HG03460 (cell line): ENCODE measurements at regions not wholly inside any gene's neighbourhood (a gene's known extent, or its start where the extent isn't known, plus 50 kb on each side); places are given as distances from the start of the nearest gene placed in this dataset.
"Not testable (repeated sequence)": the region's sequence is repeated elsewhere in the genome, so short reads cannot be mapped to it uniquely, and the experiment has no call there.

Source experiments
- ATAC-seq: cut with Tn5 transposase; IDR thresholded peaks from one replicate; pipeline ENCODE4 v1.9.1; 2021; ENCODE audit not compliant: unreplicated experiment

DNA sequence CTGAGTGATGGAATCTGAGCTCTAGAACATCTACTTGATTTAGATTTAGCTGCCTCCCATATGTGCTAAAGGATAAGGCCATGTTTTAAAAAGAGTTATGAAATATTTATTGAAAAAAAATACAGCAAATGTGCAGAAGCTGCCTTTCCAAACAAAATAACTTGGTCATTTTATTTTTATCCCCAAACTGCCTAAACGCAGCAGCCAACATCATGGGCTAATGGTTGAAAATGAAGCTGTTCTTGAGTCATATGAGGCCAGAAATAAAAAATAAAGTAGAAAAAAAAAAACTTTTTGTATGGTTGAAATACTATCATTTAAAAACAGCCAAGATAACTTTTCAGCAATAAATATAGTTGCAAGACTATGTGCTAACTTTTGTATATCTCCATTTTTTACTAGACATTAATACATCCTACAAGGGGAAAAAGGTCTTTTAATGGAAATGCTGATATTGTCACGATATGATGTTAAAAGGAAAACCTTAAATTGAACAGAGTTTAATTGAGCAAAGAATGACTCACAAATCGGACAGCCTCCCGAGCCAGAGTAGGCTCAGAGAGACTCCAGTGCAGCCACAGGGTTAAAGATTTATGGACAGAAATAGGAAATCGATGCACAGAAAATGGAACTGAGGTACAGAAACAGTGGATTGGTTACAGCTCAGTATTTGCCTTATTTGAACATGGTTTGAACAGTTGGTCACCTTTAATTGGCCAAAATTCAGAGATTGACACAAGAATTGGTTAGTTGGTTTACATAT, 305.8 kb downstream of the MDFIC start:
- ATAC-seq, result no peak

DNA sequence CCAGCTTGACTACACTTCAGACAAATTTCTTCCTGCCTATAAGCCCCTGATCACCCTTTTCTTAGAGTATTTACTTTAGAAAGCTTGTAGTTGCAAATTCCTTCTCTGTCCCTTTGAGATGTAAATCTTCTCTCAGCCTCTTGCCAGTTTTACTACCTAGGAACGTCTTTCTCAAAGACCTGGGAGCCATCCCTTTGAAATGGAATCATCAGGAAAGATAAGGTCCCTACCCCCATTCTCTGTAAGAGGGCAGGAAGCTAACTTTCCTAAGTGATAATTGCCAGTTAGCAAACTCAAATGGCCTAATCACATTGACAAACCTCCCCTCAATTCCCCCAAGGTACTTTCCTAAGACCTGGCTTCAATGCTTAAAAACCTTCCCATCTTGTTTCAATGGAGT, 304.5 kb downstream of the MDFIC start:
- no peak for ATAC-seq

DNA sequence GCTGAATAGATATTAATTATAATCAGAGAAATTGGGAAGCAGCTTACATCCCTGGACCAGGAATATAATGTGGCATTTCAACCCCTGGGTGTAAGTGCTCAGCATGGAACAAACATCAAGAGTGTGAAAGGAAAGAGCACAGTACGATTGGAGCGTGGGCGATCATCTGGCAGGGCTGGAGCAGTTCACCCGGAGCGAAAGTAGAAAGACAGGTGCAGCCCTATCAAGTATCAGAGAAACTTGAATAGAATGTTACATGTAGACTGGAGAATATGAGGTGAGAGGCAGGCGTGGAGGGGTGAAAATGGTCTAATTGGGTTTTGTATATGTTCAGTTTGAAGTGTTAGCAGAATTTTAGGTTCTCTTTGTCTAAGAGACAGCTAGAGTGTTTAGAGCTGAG, 303.0 kb downstream of the MDFIC start:
- no peak for ATAC-seq

DNA sequence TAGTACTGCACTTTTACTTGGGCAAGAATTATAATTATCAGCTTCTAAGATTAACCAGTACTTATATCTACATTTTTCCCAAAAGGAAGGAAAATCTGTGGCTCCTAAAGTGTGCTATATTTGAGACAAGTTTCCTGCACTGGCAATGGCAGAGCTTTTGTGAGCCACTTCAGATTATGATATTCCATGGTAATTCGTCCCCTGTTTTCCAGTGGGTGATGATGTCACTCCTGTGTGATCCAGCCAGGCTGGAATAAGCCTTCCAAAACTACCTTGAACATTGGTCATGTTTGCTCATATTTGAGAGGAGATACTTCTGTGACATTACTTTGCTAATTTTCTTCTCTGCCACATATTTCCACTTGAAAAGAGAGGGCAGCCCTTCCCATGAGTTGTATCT, 302.1 kb downstream of the MDFIC start:
- ATAC-seq, result no peak

DNA sequence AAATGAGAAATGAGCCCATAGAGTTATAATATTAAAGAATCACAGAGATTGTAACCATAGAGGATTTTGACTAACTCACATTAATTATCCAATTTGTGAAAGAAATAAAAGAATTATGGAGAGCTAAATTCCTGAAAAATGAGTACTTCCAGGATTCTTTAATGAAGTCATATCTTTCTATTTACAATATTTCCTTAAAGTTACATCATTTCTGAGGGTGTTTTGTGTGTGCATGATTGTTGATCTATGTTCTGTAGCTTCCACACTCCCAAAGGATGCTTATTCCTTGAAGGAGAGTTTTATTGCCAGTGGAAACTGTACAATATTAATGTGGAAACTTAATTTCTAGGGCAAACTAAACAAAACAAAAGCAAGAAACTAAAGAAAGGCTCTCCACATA, 299.6 kb downstream of the MDFIC start:
- ATAC-seq, result no peak

DNA sequence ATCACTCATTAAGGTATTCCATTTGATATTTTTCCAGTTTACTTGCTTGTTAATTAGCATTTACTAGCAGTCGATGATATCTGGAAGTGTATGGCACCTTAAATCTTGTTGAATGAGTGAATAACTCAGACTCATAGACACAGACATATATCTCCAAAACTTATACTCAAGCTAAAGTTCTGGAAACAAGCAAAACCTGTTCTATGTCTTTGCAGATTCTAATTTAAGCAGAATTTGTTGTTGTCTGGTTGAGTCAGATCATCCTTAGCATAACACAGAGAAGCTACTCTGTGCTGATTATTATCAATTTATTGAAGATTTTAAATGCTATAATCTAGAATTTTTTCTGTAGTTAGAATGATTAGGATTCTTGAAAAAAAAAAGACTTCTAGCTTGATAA, 296.2 kb downstream of the MDFIC start:
- no peak for ATAC-seq

DNA sequence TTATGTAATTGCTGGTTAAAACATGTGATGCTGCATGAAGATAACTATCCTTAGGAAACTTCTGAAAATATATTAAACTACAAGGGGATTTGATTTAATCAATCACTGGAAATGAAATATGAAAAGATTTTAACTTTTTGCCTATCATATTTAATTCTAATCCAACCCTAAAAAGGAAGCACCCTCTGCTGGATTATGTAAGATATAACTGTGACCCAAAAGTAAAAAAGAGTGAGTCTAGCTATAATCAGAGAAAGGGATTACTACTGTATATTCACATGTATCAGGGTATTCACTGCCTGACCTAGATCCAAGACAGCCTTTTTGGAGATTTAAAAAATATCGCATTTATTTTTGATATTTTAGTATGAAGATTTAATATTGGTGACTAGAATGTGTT, 295.5 kb downstream of the MDFIC start:
- ATAC-seq, result no peak

DNA sequence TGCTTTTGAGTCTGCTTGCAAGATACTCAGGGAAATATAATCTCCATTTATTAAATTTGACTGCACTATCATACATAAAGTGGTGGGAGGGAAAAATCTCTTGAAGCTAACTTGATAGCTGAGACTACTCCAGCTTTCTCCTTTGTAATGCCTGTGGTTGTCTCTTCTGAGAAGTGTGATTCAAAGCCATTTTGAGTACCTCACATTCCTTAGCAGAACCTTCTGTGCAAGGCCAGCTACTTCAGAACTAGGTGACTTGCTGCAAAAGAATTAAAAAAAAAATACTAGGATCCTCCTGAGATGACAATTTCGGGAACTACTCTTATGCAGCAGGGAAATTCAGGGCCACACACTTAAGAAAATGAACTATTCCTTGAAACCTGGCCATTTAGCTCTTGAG, 294.8 kb downstream of the MDFIC start:
- no peak for ATAC-seq

DNA sequence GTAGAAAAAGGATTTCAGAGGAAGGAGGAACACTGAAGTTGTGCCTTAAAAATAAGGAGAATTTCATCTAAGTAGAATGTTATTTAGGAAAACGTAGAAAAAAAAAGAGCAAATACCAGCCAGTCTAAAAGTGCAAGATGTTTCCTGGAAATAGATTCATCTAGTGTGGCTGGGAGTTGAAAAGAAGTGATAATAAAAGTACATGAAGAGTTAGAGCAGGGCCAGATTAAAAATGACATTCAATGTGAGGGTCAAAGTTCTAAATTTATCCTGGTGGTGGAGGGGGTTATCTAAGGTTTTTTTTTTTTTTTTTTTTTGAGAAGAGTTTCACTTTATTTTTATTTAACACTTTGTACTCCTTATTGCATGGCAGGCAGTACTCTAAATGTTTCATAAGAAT, 289.3 kb downstream of the MDFIC start:
- ATAC-seq, result no peak

DNA sequence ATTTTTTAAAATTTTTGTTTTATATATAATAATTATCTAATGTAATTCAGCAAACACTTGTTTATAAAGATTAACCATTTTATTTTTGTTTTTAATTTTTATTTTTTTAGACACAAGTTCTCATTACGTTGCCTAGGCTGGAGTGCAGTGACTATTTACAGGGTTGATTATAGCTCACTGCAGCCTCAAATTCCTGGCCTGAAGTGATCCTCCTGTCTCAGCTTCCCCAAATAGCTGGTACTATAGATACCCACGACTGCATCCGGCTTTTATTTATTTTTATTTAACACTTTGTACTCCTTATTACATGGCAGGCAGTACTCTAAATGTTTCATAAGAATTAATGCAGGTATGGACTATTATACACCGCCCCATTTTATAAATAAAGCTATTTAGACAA, 288.7 kb downstream of the MDFIC start:
- ATAC-seq, result no peak

DNA sequence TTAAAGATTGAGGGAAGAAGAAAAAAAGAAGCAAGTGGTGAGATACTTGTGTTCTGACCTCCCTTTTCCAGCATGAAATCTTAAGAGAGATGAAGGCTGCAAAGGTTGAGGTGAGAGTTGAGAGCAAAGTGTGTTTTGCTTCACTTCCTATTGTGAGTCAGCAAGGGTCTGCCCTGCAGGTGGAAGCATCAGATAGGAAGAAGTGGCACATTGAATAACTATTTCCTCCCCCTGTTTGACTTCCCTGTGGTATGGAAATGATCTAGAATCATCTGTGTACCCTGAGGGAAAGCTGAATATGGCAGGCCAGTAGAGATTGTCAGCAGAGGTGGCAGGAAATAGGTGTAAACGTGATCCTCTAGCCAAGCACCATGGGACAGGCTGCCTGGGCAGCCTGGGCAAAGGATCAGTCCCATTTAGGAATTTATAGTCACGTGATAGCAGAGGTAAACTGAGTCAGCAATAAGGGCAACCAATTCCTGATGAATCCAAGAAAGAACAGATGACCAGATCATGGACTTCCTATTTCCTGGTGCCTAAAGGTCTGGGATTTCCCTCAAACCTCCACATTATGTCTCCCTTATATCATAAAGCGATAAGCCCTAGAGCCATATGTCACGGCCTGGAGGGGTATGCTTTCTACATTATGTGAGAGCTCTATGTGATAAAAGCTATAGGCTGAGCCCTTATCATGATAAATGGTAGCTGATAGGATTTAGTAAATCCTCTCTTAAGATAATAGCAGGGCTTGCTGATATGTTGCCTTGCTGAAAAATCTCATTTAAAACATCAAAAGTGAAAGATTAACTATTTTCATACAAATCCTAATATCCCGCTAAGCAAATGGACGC, 287.0 kb downstream of the MDFIC start:
- no peak for ATAC-seq

DNA sequence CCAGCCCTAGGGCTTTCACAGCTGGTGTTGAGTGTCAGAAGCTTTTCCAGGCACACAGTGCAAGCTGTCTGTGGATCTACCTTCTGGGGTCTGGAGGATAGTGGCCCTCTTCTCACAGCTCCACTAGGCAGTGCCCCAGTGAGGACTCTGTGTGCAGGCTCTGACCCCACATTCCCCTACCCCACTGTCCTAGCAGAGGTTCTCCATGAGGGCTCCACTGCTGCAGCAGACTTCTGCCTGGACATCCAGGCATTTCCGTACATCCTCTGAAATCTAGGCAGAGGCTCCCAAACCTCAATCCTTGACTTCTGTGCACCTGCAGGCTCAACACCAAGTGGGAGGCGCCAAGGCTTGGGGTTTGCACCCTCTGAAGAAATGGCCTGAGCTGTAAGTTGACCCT, 284.5 kb downstream of the MDFIC start:
- not testable (repeated sequence) for ATAC-seq

DNA sequence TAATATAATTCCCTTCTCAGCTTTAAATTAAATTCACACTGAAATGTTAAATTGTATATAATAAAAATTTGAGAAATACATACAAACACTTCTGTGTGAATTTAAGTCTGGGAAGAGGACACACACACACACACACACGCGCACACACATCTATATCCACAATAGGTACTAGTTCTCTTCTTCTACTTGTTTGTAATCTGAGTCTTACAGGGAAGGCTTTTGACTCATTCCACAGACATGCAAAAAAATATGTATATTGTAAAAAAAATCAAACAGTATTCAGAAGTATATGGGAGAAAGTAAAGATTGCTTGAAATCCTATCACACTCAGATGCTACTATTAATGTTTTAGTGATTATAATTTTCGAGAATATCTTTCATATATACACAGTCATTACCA, 276.2 kb downstream of the MDFIC start:
- ATAC-seq, result no peak

DNA sequence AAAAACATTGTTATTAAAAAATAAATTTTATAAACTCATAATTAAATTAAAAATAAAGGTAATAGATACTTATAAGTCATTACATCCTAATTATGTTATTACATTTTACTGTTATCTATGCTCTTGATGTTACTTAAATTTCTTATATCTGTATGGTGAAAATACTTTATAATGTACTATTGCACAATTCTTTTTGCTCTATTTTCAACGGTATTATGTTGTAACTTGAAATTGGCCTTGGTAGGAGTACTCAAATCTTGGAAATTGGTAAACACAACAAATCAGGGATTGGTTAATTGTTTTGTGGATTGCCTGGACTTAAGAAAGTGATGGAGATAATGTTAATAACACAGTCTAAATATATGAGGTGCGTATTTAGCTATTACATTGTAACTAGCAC, 273.3 kb downstream of the MDFIC start:
- ATAC-seq, result no peak

DNA sequence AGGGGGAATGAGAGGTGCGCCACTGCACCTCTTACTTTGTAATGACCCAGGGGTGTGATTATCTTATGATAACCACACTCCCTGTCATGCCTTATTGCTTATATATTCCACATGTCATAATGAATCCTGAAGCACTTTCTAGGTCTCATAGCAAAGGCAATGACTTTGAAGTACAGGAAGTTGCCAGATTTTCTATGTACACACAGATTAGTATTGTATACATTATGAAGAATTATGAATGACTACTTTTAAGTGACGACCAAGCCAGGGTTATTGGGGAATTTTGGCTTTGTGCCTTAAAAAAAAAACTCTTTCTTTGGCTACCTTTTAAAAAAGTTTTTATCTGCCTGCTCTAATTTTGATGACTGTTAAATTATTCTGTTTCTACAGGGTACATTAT, 269.6 kb downstream of the MDFIC start:
- no peak for ATAC-seq

DNA sequence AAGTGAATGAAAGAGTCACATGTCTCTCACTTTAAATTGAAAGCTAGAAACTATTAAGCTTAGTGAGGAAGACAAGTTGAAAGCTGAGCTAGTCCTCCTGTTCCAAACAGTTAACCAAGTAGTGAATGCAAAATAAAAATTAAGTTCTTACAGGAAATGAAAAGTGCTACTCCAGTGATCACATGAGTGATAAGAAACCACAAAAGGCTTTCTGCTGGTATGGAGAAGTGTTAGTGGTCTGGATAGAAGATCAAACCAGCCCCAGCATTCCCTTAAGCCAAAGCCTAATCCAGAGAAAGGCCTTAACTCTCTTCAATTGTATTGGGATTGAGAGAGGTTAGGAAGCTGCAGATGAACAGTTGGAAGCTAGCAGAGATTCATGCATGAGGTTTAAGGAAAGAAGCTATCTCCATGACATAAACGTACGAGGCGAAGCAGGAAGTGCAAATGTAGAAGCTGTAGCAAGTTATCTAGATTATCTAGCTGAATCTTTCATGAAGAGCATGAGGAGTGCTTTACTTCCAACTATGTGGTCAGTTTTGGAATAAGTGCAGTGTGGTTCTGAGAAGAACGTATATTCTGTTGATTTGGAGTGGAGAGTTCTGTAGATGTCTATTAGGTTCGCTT, 261.6 kb downstream of the MDFIC start:
- no peak for ATAC-seq

DNA sequence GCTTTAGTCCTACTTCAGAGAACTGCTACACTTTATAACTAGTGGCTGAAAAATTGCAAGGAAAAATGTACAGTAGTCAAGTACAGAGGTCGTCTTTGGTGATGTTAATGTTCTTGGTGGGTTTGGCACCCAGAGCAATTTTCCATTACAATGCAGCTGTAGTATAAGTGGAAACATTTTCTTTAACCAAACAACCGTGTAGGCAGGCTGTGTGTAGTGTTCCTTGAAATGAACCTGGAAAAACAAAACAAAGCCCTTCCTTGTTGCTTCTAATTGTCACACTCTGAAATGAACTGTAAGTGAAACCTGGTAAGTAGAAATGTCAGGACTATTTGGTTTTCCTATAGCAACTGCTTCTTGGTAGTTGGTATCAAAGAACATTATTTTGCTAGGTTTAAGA, 256.9 kb downstream of the MDFIC start:
- ATAC-seq, result no peak

DNA sequence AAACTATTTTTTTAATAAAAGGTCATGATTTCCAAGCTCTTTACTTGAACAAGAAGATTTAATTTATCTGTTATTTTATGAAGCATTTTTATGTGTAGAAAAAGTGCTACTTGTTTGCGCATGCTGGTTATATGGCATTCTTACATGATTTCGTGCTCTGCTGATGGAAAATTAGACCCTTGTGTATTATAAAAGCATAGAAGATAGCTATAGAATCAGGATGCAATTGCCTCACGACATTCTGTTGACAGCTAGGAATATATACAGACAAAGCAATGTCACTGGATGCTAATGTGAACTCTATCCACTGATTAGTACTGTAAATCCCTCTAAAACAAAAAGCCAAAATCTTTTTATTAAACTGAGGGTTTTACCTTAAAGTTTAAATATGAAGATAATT, 255.9 kb downstream of the MDFIC start:
- ATAC-seq, result no peak

DNA sequence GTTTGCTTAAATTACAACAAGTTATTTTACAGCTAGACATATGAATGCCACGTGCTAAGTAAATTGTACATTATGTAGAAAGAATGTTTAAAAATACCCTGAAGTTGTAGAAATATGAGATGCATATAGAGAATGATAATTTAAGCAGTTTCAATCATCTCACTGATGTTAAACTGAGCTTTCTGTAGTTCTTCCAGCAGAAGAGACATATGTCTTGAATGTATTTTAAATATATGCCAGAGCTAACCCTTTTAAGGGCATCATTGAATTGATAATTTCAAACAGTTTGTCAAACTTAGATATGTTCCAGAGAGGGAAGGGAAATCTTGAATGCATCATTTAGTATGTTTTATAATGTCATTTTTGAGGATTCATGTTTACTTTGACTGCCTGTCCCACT, 255.2 kb downstream of the MDFIC start:
- no peak for ATAC-seq

DNA sequence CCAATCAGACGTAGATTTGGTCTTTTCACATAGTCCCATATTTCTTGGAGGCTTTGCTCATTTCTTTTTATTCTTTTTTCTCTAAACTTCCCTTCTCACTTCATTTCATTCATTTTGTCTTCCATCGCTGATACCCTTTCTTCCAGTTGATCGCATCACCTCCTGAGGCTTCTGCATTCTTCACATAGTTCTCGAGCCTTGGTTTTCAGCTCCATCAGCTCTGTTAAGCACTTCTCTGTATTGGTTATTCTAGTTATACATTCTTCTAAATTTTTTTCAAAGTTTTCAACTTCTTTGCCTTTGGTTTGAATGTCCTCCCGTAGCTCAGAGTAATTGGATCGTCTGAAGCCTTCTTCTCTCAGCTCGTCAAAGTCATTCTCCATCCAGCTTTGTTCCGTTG, 250.5 kb downstream of the MDFIC start:
- not testable (repeated sequence) for ATAC-seq

DNA sequence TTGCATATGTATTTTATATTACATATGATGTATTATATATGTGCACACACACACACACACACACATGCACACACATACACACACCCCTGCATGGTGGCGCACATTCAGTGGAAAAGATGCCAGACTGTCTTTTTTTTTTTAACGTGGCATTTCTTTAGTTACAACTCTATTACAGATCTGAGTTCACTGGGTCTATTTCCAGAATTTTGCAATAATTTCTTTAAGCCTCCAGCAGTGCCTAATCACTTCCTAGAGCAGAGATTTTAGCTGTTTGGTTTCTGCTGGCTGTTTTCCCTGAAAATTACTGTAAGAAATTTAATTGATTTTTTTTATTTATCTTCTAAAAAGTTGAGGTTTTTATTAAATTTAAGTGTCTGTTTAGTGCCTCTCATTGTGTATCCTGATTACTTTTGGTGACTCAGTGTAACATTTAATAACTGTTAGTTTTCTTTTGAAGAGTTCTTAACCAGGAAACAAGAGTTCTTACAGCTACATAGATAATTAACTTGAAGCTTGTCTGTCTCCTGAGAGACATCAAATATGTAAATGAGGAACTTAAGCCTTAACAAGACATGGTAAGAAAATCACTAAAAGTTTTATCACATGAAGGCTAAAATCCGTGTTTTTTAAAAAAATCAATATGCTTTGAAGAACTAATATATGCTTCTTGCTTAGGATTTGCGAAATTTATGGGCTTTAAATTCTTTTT, 232.0 kb downstream of the MDFIC start:
- no peak for ATAC-seq
